GM12878 (cell line): ENCODE measurements at regions not wholly inside any gene's neighbourhood (a gene's known extent, or its start where the extent isn't known, plus 50 kb on each side); places are given as distances from the start of the nearest gene placed in this dataset.

ENCODE experiments used
- ATAC-seq: fragments of 200-7000 bp; cut with Tn5 transposase; 3 replicates; pipeline ENCODE4 v1.9.1; 2020; ENCODE audit warnings: mild to moderate bottlenecking, moderate library complexity
- BruUV-seq: library from RNA; stranded (reverse); fragments of 400-500 nt; replicated peaks from 2 replicates; lab custom pipeline; 2021; lab: Mats Ljungman, UMichigan
- CTCF ChIA-PET: fragments of 300-600 bp; sonication (Branson Sonifier 250); formaldehyde crosslinking; extraction: SDS; loops from one replicate; lab custom pipeline; 2021; ENCODE audit warnings: inconsistent platforms; lab: Yijun Ruan, JAX
- POLR2A ChIA-PET: fragments of 350-600 bp; formaldehyde crosslinking; extraction: SDS; loops from one replicate; lab custom pipeline; 2021; ENCODE audit warnings: inconsistent platforms; lab: Charles Lee
- RAD21 ChIA-PET: fragments of 300-600 bp; sonication (Branson Sonifier 250); formaldehyde crosslinking; loops from one replicate; lab custom pipeline; 2023; ENCODE audit warnings: antibody characterized with exemption; ENCODE audit not compliant: unreplicated experiment; lab: Charles Lee
- SMC1A ChIA-PET: fragments of 300-600 bp; sonication (Branson Sonifier 250); formaldehyde crosslinking; loops from one replicate; lab custom pipeline; 2023; ENCODE audit not compliant: unreplicated experiment, uncharacterized antibody; lab: Charles Lee
- DNase-seq: peaks from one replicate; pipeline ENCODE4 v3.0.0-alpha.2; 2011; ENCODE audit warnings: low read depth, low spot score
- FAIRE-seq: peaks from 3 replicates; lab custom pipeline; 2011; peaks lifted over from hg19 to GRCh38; lab: Jason Lieb, UNC
- H2AFZ ChIP-seq: 2 replicates; pipeline ENCODE4 v1.6.0; 2011; ENCODE audit warnings: low read depth, low read length, control low read depth; ENCODE audit not compliant: control insufficient read depth
- H3K27ac ChIP-seq: 2 replicates; pipeline ENCODE4 v1.5.1; 2011; ENCODE audit warnings: control low read depth; ENCODE audit not compliant: control insufficient read depth, insufficient read depth
- H3K27me3 ChIP-seq, 2 experiments: replicated peaks in 1 of 2; 2 replicates each; pipeline versions ENCODE4 v1.6.0 to v1.6.1; 2011; ENCODE audit warnings: low read length in 1 of 2; ENCODE audit not compliant: control insufficient read depth in 2 of 2, insufficient read depth in 2 of 2
- H3K36me3 ChIP-seq, 2 experiments: 2 replicates each; pipeline ENCODE4 v1.5.1; 2011; ENCODE audit warnings: low read length in 1 of 2; ENCODE audit not compliant: control insufficient read depth in 2 of 2, insufficient read depth in 2 of 2
- H3K4me1 ChIP-seq: 2 replicates; pipeline ENCODE4 v1.6.1; 2011; ENCODE audit warnings: mild to moderate bottlenecking, low read length, moderate library complexity, mixed read lengths; ENCODE audit not compliant: control insufficient read depth, insufficient read depth
- H3K4me2 ChIP-seq: 2 replicates; pipeline ENCODE4 v1.6.0; 2011; ENCODE audit warnings: control low read depth; ENCODE audit not compliant: control insufficient read depth, insufficient read depth
- H3K4me3 ChIP-seq: fragments of 200-600 bp; sonication (generic); 2 replicates; pipeline ENCODE4 v1.5.1; 2016
- H3K79me2 ChIP-seq: 2 replicates; pipeline ENCODE4 v1.6.0; 2011; ENCODE audit warnings: low read length; ENCODE audit not compliant: control insufficient read depth, insufficient read depth
- H3K9ac ChIP-seq: 2 replicates; pipeline ENCODE4 v1.8.0; 2011; ENCODE audit warnings: low read length, control low read depth, mixed read lengths; ENCODE audit not compliant: control insufficient read depth, insufficient read depth
- H3K9me3 ChIP-seq: replicated peaks from 3 replicates; pipeline ENCODE4 v1.5.1; 2011; ENCODE audit warnings: mild to moderate bottlenecking, low read length; ENCODE audit not compliant: control insufficient read depth, insufficient read depth
- H4K20me1 ChIP-seq: 2 replicates; pipeline ENCODE4 v1.6.0; 2011; ENCODE audit not compliant: control insufficient read depth, insufficient read depth
- CBX3 ChIP-seq: fragments of 200-600 bp; sonication (generic); IDR thresholded peaks from 2 replicates; pipeline ENCODE4 v1.6.1; 2016; ENCODE audit warnings: low read depth, borderline replicate concordance
- CEBPB ChIP-seq, 2 experiments: fragments of 150-350 bp in 1 of 2; IDR thresholded peaks; 2 replicates each; pipeline ENCODE4 v1.6.1; 2012 to 2014; ENCODE audit warnings: low read depth in 2 of 2, low read length in 2 of 2, borderline replicate concordance in 1 of 2, inconsistent platforms in 1 of 2
- CHD2 ChIP-seq: IDR thresholded peaks from 2 replicates; pipeline ENCODE4 v1.6.1; 2011; ENCODE audit warnings: low read depth, low read length, improper control_type of control experiment, borderline replicate concordance
- DPF2 ChIP-seq: fragments of 450-650 bp; IDR thresholded peaks from 2 replicates; pipeline ENCODE4 v1.6.1; 2017; ENCODE audit warnings: mild to moderate bottlenecking
- RBBP5 ChIP-seq: fragments of 200-600 bp; sonication (generic); conservative IDR thresholded peaks from 2 replicates; pipeline ENCODE4 v1.6.1; 2016
- SPI1 ChIP-seq: IDR thresholded peaks from 2 replicates; pipeline ENCODE4 v1.6.1; 2011; ENCODE audit warnings: low read depth, mild to moderate bottlenecking, low read length, moderate library complexity, borderline replicate concordance; ENCODE audit not compliant: insufficient read depth
- ZNF24 ChIP-seq: fragments of 450-650 bp; IDR thresholded peaks from 2 replicates; pipeline ENCODE4 v1.6.1; 2017; ENCODE audit warnings: antibody characterized with exemption, mild to moderate bottlenecking
- ZZZ3 ChIP-seq: IDR thresholded peaks from 2 replicates; pipeline ENCODE4 v1.6.1; 2011; ENCODE audit warnings: low read depth; ENCODE audit not compliant: control insufficient read depth, insufficient read length
- WGBS: methylation state at CpG from one replicate; pipeline ENCODE4 v1.1.6; 2016; ENCODE audit warnings: low lambda C conversion rate; ENCODE audit not compliant: insufficient replicate concordance, insufficient coverage; ENCODE audit errors: missing lambda C conversion rate; 5-methylcytosine and 5-hydroxymethylcytosine counted together
- in situ Hi-C: fragments of 300-500 bp; cut with MboI; formaldehyde crosslinking; loops from 9 replicates; pipeline ENCODE4 v1.14.3; 2018; ENCODE audit warnings: mixed read lengths
- intact Hi-C: fragments of 100-400 bp; cut with micrococcal nuclease; formaldehyde crosslinking; loops from one replicate; pipeline ENCODE4 v1.14.2; 2022; ENCODE audit not compliant: unreplicated experiment
- TF ChIP-seq, protein P1 (sequence below): fragments of 450-650 bp; IDR thresholded peaks from 2 replicates; pipeline ENCODE4 v1.6.1; 2016; ENCODE audit warnings: mild to moderate bottlenecking, moderate library complexity, borderline replicate concordance

DNA sequence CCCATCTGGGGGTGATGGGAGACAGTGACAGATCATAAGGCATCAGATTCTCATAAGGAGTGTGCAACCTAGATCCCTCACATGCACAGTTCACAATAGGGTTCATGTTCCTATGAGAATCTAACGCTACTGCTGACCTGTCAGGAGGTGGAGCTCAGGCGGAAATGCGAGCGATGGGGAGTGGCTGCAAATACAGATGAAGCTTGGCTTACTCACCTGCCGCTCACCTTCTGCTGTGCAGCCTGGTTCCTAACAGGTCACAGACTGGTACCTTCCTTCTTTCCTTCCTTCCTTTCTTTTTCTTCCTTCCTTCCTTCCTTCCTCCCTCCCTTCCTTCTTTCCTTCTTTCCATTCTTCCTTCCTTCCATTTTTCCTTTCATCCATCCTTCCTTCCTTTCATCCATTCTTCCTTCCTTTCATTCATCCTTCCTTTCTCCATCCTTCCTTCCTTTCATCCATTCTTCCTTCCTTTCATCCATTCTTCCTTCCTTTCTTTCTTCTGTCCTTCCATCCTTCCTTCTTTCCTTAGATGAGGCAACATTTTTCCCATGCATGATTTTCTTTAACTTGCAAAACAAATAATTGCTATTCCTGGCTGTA is 370.0 kb upstream of the AUTS2 start:
- no peaks in the 10 kb centered on the region for H3K9me3 ChIP-seq
- H3K4me3 ChIP-seq, result no peak overlapping the region
- SMC1A ChIA-PET, result no interaction called here
- no peak overlapping the region for H2AFZ ChIP-seq
- no peaks in the 10 kb centered on the region for H3K36me3 ChIP-seq
- intact Hi-C loops, result no loop called here
- ATAC-seq (no peak), FAIRE-seq (no peak), DNase-seq (no peak)
- H3K9ac ChIP-seq, result no peak overlapping the region
- no peak overlapping the region for H3K27ac ChIP-seq
- no TSS peak for BruUV-seq
- POLR2A ChIA-PET, result no interaction called here
- RAD21 ChIA-PET, result no interaction called here
- CTCF ChIA-PET, result no interaction called here
- in situ Hi-C loops, result no loop called here
- WGBS, result 71% methylated on average over 5 of the region's 5 CpGs
- TF ChIP-seq DPF2, result no peak
- TF ChIP-seq ZZZ3, result no peak
- no peak for TF ChIP-seq SPI1
- H3K4me2 ChIP-seq, result no peak overlapping the region
- no peaks in the 10 kb centered on the region for H3K79me2 ChIP-seq
- H3K4me1 ChIP-seq, result no peaks in the 10 kb centered on the region
- no peaks in the 10 kb centered on the region; a peak in 1 of 4 replicates for H3K27me3 ChIP-seq
- H4K20me1 ChIP-seq, result no peaks in the 10 kb centered on the region

DNA sequence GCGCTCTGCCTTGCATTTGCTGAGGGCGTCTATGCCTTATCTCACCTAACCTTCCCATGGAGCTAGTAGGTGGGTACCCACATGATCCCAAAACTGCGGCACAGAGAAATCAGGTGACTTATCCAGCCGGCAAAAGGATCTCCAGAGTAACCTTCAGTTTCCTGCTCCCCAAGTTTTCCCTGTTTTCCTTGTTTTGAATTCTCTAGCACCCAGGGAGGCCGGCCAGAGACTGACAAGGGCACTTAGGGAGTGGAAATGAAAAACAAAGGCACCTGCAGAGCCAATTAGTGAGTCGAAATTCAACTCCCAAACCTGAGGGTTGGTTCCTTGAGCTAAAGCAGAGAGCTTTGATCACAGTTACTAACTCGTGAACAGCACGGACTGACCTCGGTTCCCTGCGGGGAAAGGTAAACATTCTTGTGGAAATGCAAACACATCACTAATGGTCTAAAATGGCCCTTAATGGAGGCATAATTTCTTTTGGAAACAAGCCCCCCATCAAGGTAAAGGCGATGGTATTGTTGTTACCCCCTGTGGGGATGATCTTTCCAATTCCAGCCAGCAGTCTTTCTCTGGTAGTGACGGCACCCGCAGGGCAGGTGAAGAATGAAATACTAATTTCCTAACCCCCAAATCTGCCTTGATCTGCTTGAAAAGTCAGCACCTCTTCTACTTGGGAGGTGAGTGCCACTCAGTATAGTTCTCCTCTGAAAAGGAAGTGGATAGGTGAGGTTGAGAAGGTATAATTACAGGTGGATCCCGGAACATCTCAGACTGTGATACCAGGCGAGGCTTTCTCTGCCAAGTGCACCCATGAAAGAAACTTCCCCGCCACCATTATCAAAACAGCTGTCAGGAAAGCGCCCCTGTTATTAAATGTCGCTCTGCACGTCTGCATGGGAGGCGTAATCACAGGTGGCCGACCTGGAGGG is 365.6 kb upstream of the AUTS2 start:
- ChIA-PET CTCF (interaction anchor here (0.7 kb wide), 1 partner anchor 865 kb away, joined by 3 read pairs; no protein-coding TSS in a partner anchor), RAD21 (no interaction called here), SMC1A (interaction anchor here (0.5 kb wide), 1 partner anchor 19 kb away, joined by 3 read pairs; no protein-coding TSS in a partner anchor), POLR2A (no interaction called here)
- H2AFZ ChIP-seq, result no peak overlapping the region
- FAIRE-seq (no peak), DNase-seq (no peak), ATAC-seq (no peak)
- in situ Hi-C loops (no loop called here), intact Hi-C loops (no loop called here)
- no peak overlapping the region for H3K27ac ChIP-seq
- no peak overlapping the region for H3K9ac ChIP-seq
- WGBS, result 28% methylated on average over 21 of the region's 21 CpGs
- no peaks in the 10 kb centered on the region for H3K9me3 ChIP-seq
- BruUV-seq, result no TSS peak
- H3K27me3 ChIP-seq, result no peaks in the 10 kb centered on the region
- H4K20me1 ChIP-seq, result no peaks in the 10 kb centered on the region
- no peaks in the 10 kb centered on the region for H3K36me3 ChIP-seq
- H3K4me3 ChIP-seq, result no peak overlapping the region
- H3K4me1 ChIP-seq, result no peaks in the 10 kb centered on the region
- no peak overlapping the region for H3K4me2 ChIP-seq
- no peaks in the 10 kb centered on the region for H3K79me2 ChIP-seq
- no peak for TF ChIP-seq CHD2
- TF ChIP-seq ZNF24, result no peak
- TF ChIP-seq RBBP5, result no peak
- TF ChIP-seq, protein P1, sequence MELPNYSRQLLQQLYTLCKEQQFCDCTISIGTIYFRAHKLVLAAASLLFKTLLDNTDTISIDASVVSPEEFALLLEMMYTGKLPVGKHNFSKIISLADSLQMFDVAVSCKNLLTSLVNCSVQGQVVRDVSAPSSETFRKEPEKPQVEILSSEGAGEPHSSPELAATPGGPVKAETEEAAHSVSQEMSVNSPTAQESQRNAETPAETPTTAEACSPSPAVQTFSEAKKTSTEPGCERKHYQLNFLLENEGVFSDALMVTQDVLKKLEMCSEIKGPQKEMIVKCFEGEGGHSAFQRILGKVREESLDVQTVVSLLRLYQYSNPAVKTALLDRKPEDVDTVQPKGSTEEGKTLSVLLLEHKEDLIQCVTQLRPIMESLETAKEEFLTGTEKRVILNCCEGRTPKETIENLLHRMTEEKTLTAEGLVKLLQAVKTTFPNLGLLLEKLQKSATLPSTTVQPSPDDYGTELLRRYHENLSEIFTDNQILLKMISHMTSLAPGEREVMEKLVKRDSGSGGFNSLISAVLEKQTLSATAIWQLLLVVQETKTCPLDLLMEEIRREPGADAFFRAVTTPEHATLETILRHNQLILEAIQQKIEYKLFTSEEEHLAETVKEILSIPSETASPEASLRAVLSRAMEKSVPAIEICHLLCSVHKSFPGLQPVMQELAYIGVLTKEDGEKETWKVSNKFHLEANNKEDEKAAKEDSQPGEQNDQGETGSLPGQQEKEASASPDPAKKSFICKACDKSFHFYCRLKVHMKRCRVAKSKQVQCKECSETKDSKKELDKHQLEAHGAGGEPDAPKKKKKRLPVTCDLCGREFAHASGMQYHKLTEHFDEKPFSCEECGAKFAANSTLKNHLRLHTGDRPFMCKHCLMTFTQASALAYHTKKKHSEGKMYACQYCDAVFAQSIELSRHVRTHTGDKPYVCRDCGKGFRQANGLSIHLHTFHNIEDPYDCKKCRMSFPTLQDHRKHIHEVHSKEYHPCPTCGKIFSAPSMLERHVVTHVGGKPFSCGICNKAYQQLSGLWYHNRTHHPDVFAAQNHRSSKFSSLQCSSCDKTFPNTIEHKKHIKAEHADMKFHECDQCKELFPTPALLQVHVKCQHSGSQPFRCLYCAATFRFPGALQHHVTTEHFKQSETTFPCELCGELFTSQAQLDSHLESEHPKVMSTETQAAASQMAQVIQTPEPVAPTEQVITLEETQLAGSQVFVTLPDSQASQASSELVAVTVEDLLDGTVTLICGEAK, result no peak
- TF ChIP-seq SPI1, result no peak
- no peak for TF ChIP-seq CBX3
- TF ChIP-seq CEBPB (IDR thresholded peaks at IDR 0.05; ENCODE audit: borderline replicate concordance in 1 of 2, low read depth in 2 of 2, low read length in 2 of 2), result no peak
